GM21423 (cell line): ENCODE measurements at regions not wholly inside any gene's neighbourhood (a gene's known extent, or its start where the extent isn't known, plus 50 kb on each side); places are given as distances from the start of the nearest gene placed in this dataset.
A peak's percentile ranks its signal among the peaks of the same experiment; 100 is the strongest.

Source experiments
- ATAC-seq: cut with Tn5 transposase; IDR thresholded peaks from one replicate; pipeline ENCODE4 v1.9.1; 2021; ENCODE audit warnings: mild to moderate bottlenecking, moderate library complexity; ENCODE audit not compliant: unreplicated experiment

DNA sequence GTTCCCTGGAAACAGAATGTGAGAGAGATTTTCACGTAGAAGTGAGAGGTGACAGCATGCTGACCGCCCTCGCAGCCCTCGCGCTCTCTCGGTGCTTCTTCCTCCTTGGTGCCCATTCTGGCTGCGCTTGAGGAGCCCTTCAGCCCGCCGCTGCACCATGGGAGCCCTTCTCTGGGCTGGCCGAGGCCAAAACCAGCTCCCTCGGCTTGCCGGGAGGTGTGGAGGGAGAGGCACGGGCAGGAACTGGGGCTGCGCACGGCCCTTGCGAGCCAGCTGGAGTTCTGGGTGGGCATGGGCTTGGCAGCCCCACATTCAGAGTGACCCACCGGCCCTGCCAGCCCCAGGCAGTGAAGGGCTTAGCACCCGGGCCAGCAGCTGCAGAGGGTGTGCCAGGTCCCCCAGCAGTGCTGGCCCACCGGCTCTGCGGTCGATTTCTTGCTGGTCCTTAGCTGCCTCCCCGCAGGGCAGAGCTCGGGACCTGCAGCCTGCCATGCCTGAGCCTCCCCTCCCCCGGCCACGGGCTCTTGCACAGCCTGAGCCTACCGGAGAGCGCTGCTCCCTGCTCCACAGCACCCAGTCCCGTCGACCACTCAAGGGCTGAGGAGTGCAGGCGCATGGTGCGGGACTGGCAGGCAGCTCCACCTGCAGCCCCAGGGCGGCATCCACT lies 888.7 kb upstream of the ZWINT start:
- ATAC-seq = no peak

DNA sequence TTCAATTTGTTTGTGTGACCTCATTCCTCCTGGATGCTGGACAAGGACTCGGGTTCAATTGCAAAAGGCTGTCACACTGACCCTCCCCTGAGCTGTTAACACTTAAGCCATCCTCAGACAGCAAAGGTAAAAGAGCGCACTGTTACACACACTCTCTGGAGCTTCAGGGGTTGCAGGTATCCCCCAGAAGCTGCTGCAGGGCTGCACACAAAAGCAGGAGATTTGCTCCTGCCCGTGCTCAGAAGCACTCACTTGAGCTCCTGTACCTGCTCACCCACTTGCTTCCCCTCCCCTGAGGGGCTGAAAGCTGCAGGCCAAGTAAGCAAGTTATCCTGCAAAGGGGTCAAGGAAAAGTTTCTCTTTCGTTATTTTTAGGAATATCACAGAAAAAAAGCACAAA lies 886.2 kb upstream of the ZWINT start:
- ATAC-seq = no peak

DNA sequence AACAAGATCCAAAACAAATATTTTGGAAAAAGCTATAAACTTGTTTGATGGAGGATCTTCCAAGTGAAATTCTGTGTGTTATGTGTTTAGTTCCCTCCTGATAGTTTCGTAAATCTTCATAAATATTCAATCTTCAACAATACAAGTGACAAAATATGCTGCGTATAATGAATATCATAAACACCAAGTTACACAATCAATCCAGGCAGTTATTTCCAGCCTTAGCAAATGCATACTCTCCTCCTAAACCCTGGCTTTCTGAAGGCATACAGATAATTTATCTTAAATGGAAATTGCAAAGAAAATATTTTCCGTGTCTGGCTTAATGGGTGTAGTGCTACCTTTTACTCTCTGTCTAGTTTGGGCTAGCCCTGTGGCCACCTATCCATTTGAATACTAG lies 864.9 kb upstream of the ZWINT start:
- no peak for ATAC-seq

GRCh38 chr10:57224811-57225210 lies 863.8 kb upstream of the ZWINT start:
- no peak for ATAC-seq

DNA sequence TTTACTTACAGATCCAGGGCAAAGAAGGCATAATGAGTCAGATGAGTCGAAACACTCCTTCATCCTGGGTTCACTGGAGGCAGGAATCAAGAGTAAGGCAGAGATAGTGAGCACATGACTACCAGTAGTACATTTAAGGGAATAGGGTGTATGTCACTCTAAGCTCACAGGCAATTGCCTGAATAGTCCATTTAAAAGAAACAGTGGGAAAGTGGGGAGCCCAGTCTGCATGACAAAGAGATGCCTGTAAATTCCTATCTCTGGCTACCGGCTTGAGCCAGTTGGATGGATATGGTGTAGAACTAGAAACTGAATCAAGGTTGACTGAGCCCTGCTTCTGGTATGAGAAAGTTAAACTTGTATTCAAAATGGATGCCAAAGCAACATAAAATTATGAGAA lies 861.5 kb upstream of the ZWINT start:
- ATAC-seq = no peak

DNA sequence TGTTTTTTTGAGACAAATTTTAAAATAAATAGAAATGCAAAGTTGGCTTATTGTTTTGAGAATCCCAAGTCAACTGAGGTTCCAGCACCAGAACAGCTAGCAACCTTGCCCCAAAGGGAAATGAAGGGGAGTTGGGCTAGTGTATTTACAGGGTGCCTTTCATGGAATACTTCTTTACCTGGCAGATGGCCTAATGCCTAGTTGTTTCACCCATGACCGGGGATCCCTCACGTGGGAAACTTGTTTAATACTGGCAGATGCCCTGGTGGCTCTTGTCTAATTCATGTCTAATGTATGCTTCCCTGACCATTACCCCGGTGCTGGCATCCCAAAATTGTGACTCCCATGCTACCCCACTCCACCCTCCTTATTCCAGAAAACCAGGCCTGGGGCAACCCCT lies 861.1 kb upstream of the ZWINT start:
- ATAC-seq = no peak

DNA sequence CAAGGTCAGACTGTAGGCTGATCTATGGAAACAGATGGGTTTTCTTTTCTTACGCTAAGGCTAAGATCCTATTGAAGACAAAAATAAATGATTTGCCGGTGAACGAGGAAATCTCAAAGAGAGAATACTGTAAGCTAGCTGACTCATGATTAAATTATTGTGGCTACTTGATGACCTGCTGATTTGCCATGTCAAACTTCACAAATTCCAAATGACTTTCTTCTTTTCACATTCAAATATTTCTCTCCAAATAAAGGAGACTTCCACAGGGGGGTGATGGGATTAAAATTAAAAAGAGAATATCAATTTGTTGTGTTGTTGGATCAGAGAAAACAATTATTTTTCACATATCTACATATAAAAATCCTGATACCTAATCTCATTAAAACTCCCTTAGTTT lies 860.6 kb upstream of the ZWINT start:
- no peak for ATAC-seq

- ATAC-seq = no peak
These were observed 857.3 kb upstream of the ZWINT start for GRCh38 chr10:57218382-57218781.

- ATAC-seq = no peak
These were observed 841.3 kb upstream of the ZWINT start for GRCh38 chr10:57202356-57202755.

- ATAC-seq = no peak
These were observed 827.8 kb upstream of the ZWINT start for GRCh38 chr10:57188846-57189245.

GRCh38 chr10:57186201-57186600 lies 825.1 kb upstream of the ZWINT start:
- ATAC-seq = no peak

GRCh38 chr10:57169597-57169996 lies 808.5 kb upstream of the ZWINT start:
- no peak for ATAC-seq

- no peak for ATAC-seq
These were observed 807.7 kb upstream of the ZWINT start for GRCh38 chr10:57168611-57169240.

- no peak for ATAC-seq
These were observed 804.6 kb upstream of the ZWINT start for GRCh38 chr10:57165671-57166070.

- ATAC-seq = no peak
These were observed 801.2 kb upstream of the ZWINT start for GRCh38 chr10:57162231-57162630.

DNA sequence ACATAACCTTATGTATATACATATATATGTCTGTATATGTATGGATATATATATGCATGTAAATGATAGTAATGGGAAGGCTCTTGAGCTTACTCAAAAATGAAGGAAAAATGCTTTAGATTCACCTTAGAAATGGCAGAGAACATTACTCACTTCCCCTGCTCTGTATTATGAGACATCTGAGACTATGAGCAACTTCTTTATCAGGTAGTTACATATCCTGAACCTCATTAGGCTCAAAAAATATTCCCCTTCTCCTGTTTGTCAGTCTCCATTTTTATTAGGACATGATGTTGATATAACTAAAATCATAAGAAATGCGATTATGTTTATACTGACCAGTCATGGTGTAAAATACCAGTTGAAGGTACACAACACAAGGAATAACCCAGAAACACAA lies 800.1 kb upstream of the ZWINT start:
- no peak for ATAC-seq

- no peak for ATAC-seq
These were observed 784.5 kb upstream of the ZWINT start for GRCh38 chr10:57145548-57145947.

DNA sequence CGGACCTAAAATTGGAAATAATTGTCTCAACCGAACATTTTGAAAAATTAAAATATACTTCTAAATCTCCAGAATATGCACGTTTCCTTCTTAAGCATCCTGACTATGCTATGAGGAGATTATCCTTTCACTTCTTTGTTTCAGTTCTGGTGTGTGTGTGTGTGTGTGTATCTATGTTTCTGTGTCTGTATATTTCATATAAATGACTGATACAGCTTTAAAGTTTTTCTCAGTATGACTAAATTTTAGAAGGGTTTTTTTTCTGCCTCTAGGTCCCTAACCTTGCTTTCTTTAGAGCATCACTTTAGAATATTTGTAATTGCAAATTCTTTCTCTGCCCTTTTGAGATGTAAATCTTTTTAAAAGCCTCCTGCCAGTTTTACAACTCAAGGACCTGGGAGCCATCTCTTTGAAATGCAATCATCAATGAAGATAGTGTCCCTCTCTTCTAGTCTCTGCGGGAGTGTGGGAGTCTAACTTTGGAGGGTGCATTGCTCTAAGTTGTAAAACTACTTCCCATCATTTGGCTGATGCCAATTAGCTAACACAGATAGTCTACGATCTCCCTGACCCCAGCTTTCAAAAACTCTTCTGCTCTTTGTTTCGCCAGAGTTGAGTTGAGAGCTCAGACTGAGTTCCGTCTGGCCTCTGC lies 782.0 kb upstream of the ZWINT start:
- peak; percentile 54 for ATAC-seq

GRCh38 chr10:57141708-57142107 lies 780.6 kb upstream of the ZWINT start:
- no peak for ATAC-seq

DNA sequence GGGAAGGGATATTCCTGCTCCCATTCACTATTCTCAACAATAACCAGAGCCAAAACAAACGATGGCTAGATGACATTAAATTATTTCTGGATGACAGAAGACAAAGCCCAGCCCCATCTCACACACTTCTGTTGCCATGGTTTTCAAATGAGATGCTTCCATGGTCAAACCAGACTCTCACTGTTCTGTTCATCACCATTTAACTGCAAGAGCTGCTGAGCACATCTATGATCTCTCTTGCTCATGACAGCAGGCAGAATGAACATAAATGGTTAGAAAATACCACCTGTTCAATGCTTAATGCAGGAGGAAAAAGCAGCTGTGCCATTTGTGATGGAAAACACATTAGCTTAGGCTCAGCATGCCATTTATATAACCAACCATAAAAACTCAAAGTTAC lies 758.6 kb upstream of the ZWINT start:
- no peak for ATAC-seq

GRCh38 chr10:57113545-57113944 lies 752.5 kb upstream of the ZWINT start:
- no peak for ATAC-seq

- no peak for ATAC-seq
These were observed 741.2 kb upstream of the ZWINT start for GRCh38 chr10:57102236-57102635.
